ENCODE measurements at regions not wholly inside any gene's neighbourhood (a gene's known extent, or its start where the extent isn't known, plus 50 kb on each side); places are given as distances from the start of the nearest gene placed in this dataset.

DNA sequence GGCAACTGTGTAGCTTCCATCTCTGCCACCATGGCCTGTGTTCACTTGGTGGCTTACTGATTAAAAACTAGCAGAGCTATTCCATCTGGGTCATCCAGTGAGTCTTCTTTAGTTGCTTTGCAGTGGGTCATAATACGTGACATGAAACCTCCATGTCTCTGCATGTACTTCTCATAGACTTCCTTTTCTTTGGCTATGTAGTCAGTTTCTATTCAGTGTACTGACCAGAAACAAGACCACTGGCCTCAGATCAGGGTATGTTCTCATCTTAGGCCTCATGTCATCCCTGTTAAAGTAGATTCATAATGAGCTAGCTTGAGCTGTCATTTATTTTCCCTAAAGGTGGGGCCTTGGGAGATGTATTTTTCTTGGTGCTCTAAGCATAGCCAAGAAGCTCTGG lies 195.2 kb downstream of the CCNG2 start:
- no peak for TF ChIP-seq EZH2 (IDR thresholded peaks at IDR 0.05; ENCODE audit: insufficient read depth, poor library complexity, severe bottlenecking)
- TF ChIP-seq EZH2phosphoT487 (IDR thresholded peaks at IDR 0.05; ENCODE audit: insufficient read depth, low read depth), result no peak

All from GM23248 (cell line).